ENCODE measurements at regions not wholly inside any gene's neighbourhood (a gene's known extent, or its start where the extent isn't known, plus 50 kb on each side); places are given as distances from the start of the nearest gene placed in this dataset.

GRCh38 chr1:54459140-54459539 is 52.9 kb upstream of the SSBP3 start:
- intact Hi-C loops (cut with DNase I; ENCODE audit: low total_unique reads), result no loop called here
- DNase-seq (no peak), ATAC-seq (no peak)
- Histone ChIP-seq H3K27me3 (no peaks in the 10 kb centered on the region), H3K4me3 (no peak overlapping the region), H3K36me3 (no peaks in the 10 kb centered on the region), H3K27ac (no peak overlapping the region), H3K4me1 (no peaks in the 10 kb centered on the region), H3K9me3 (no peaks in the 10 kb centered on the region)
- TF ChIP-seq, protein P1, sequence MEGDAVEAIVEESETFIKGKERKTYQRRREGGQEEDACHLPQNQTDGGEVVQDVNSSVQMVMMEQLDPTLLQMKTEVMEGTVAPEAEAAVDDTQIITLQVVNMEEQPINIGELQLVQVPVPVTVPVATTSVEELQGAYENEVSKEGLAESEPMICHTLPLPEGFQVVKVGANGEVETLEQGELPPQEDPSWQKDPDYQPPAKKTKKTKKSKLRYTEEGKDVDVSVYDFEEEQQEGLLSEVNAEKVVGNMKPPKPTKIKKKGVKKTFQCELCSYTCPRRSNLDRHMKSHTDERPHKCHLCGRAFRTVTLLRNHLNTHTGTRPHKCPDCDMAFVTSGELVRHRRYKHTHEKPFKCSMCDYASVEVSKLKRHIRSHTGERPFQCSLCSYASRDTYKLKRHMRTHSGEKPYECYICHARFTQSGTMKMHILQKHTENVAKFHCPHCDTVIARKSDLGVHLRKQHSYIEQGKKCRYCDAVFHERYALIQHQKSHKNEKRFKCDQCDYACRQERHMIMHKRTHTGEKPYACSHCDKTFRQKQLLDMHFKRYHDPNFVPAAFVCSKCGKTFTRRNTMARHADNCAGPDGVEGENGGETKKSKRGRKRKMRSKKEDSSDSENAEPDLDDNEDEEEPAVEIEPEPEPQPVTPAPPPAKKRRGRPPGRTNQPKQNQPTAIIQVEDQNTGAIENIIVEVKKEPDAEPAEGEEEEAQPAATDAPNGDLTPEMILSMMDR (IDR thresholded peaks at IDR 0.05 in 4 of 5, conservative IDR thresholded peaks at IDR 0.05 in 1 of 5), result no peak
- TF ChIP-seq POLR2A (IDR thresholded peaks at IDR 0.05), result no peak
- in situ Hi-C loops (cut with MboI; ENCODE audit: low sequenced_read_pairs in 4 of 4), result no loop called here

GRCh38 chr1:54456921-54457529 is 50.8 kb upstream of the SSBP3 start:
- no peak for DNase-seq
- TF ChIP-seq, protein P1 (IDR thresholded peaks at IDR 0.05 in 4 of 5, conservative IDR thresholded peaks at IDR 0.05 in 1 of 5), result no peak
- TF ChIP-seq POLR2A (IDR thresholded peaks at IDR 0.05), result no peak
- H3K36me3 ChIP-seq, result no peaks in the 10 kb centered on the region
- H3K4me3 ChIP-seq, result no peak overlapping the region
- intact Hi-C loops (cut with DNase I; ENCODE audit: low total_unique reads), result no loop called here
- no peaks in the 10 kb centered on the region for H3K27me3 ChIP-seq
- in situ Hi-C loops (cut with MboI; ENCODE audit: low sequenced_read_pairs in 4 of 4), result no loop called here
- no peak overlapping the region for H3K27ac ChIP-seq
- H3K9me3 ChIP-seq, result no peaks in the 10 kb centered on the region
- ATAC-seq, result no peak
- H3K4me1 ChIP-seq, result no peaks in the 10 kb centered on the region

DNA sequence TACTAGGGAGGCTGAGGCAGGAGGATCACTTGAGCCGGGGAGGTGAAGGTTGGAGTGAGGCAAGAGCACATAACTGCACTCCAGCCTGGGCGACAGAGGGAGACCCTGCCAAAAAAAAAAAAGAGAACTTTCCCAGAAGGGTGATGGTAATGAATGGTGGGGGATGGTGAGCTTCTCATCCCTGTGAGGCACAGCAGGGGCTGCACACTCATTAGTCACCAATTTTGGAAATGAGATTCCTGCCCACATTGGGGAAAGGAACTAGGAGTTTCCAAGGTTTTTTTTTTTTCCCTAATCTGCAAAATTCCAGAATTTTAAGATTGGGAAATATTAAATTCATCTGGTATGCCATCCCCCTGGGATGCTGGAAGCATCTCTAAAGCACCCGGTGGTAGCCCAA is 50.2 kb upstream of the SSBP3 start:
- H3K36me3 ChIP-seq, result no peaks in the 10 kb centered on the region
- no peak for TF ChIP-seq POLR2A (IDR thresholded peaks at IDR 0.05)
- TF ChIP-seq, protein P1 (IDR thresholded peaks at IDR 0.05 in 4 of 5, conservative IDR thresholded peaks at IDR 0.05 in 1 of 5), result no peak
- H3K4me1 ChIP-seq, result no peaks in the 10 kb centered on the region
- intact Hi-C loops (cut with DNase I; ENCODE audit: low total_unique reads), result no loop called here
- in situ Hi-C loops (cut with MboI; ENCODE audit: low sequenced_read_pairs in 4 of 4), result no loop called here
- H3K4me3 ChIP-seq, result no peak overlapping the region
- no peak for ATAC-seq
- H3K9me3 ChIP-seq, result no peaks in the 10 kb centered on the region
- DNase-seq, result no peak
- no peak overlapping the region for H3K27ac ChIP-seq
- H3K27me3 ChIP-seq, result no peaks in the 10 kb centered on the region
